SK-N-SH treated with all-trans-retinoic acid at 6 μM for 48 hours (cell line): ENCODE measurements at regions not wholly inside any gene's neighbourhood (a gene's known extent, or its start where the extent isn't known, plus 50 kb on each side); places are given as distances from the start of the nearest gene placed in this dataset.

Experiments used
- ARNTL ChIP-seq: fragments of 450-650 bp; formaldehyde crosslinking; IDR thresholded peaks from 2 replicates; pipeline ENCODE4 v1.5.0; 2020; ENCODE audit warnings: low read depth, mild to moderate bottlenecking, moderate library complexity, borderline replicate concordance
- CREB5 ChIP-seq: fragments of 250-450 bp; sonication (Bioruptor Pico); IDR thresholded peaks from 2 replicates; pipeline ENCODE4 v1.5.1; 2020; ENCODE audit warnings: low read depth, mild to moderate bottlenecking, moderate library complexity
- CSDC2 ChIP-seq: fragments of 250-450 bp; sonication (Bioruptor Pico); IDR thresholded peaks from 2 replicates; pipeline ENCODE4 v1.5.0; 2020; ENCODE audit warnings: mild to moderate bottlenecking, moderate library complexity
- ISL1 ChIP-seq: fragments of 250-450 bp; sonication (Bioruptor Pico); IDR thresholded peaks from 2 replicates; pipeline ENCODE4 v2.1.2; 2022; ENCODE audit warnings: mild to moderate bottlenecking, moderate library complexity
- PATZ1 ChIP-seq: fragments of 250-450 bp; sonication (Bioruptor Pico); IDR thresholded peaks from 2 replicates; pipeline ENCODE4 v1.8.0; 2020; ENCODE audit warnings: mild to moderate bottlenecking, moderate library complexity, borderline replicate concordance
- PPARA ChIP-seq: fragments of 250-450 bp; sonication (Bioruptor Pico); IDR thresholded peaks from 2 replicates; pipeline ENCODE4 v1.5.0; 2020; ENCODE audit warnings: mild to moderate bottlenecking, borderline replicate concordance
- RARB ChIP-seq: fragments of 250-450 bp; sonication (Bioruptor Pico); IDR thresholded peaks from 2 replicates; pipeline ENCODE4 v1.8.0; 2021; ENCODE audit warnings: mild to moderate bottlenecking, moderate library complexity
- SNAI2 ChIP-seq: fragments of 250-450 bp; sonication (Bioruptor Pico); IDR thresholded peaks from 2 replicates; pipeline ENCODE4 v1.5.0; 2020; ENCODE audit warnings: mild to moderate bottlenecking, moderate library complexity
- ZNF565 ChIP-seq: fragments of 450-650 bp; formaldehyde crosslinking; conservative IDR thresholded peaks from 2 replicates; pipeline ENCODE4 v1.5.0; 2020; ENCODE audit warnings: low read depth, mild to moderate bottlenecking, moderate library complexity
- ZNF8 ChIP-seq: fragments of 450-650 bp; formaldehyde crosslinking; IDR thresholded peaks from 2 replicates; pipeline ENCODE4 v1.5.0; 2020; ENCODE audit warnings: mild to moderate bottlenecking, moderate library complexity

- no peak for TF ChIP-seq ZNF8 (CRISPR knock-in tag)
- TF ChIP-seq PATZ1 (CRISPR knock-in tag), result no peak
- TF ChIP-seq CSDC2 (CRISPR knock-in tag), result no peak
- TF ChIP-seq ZNF565 (CRISPR knock-in tag), result no peak
- TF ChIP-seq ARNTL (CRISPR knock-in tag), result no peak
- no peak for TF ChIP-seq CREB5 (CRISPR knock-in tag)
- TF ChIP-seq PPARA (CRISPR knock-in tag), result no peak
- no peak for TF ChIP-seq ISL1
- TF ChIP-seq SNAI2 (CRISPR knock-in tag), result no peak
- TF ChIP-seq RARB, result no peak
Measured at GRCh38 chr2:155162494-155162893, 464.0 kb downstream of the KCNJ3 start.
